Stomach smooth muscle (tissue), 2 donors: ENCODE measurements at regions not wholly inside any gene's neighbourhood (a gene's known extent, or its start where the extent isn't known, plus 50 kb on each side); places are given as distances from the start of the nearest gene placed in this dataset.

Experiments
- H3K27ac ChIP-seq: one replicate; pipeline ENCODE4 v1.7.0; 2013; ENCODE audit warnings: mild to moderate bottlenecking, low read length, inconsistent platforms
- H3K27me3 ChIP-seq, 2 donors: one replicate each; pipeline ENCODE4 v1.7.0; 2013; ENCODE audit warnings: low read length in 2 of 2; ENCODE audit not compliant: insufficient read depth in 2 of 2, control insufficient read depth in 1 of 2
- H3K36me3 ChIP-seq, 2 donors: one replicate each; pipeline ENCODE4 v1.7.0; 2013; ENCODE audit warnings: low read length in 2 of 2; ENCODE audit not compliant: control insufficient read depth in 2 of 2, insufficient read depth in 2 of 2
- H3K4me1 ChIP-seq: one replicate; pipeline ENCODE4 v1.7.0; 2013; ENCODE audit warnings: low read length; ENCODE audit not compliant: control insufficient read depth, insufficient read depth
- H3K4me3 ChIP-seq, 2 donors: one replicate each; pipeline ENCODE4 v1.7.0; 2013; ENCODE audit warnings: low read length in 2 of 2
- H3K9ac ChIP-seq, 2 donors: one replicate each; pipeline ENCODE4 v1.7.0; 2013; ENCODE audit warnings: low read length in 2 of 2, mild to moderate bottlenecking in 1 of 2
- H3K9me3 ChIP-seq, 2 donors: one replicate each; pipeline ENCODE4 v1.7.0; 2013; ENCODE audit warnings: low read length in 2 of 2; ENCODE audit not compliant: control insufficient read depth in 2 of 2
- donor health status: healthy.
- donor health status: Pancreatic carcinoma.

DNA sequence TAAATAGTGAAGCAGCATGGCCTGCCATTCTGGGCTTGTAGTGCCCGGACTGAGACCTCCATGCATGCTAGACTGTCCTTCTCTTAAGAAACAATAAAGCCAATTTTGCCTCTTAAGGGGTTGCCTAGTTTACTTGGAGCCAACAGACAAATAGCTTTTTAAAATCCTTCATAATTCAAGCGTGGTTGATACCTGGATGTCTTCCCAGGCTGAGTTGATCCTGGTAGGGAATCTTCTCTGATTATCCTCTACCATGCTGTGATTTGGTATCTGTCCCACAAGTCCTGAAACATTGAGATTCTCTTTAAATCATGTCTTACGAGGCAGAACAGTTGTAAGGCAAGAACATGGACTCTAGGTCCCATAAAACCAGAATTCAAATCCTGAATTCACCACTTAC is 359.6 kb upstream of the CCL2 start:
- Histone ChIP-seq H3K27ac (no peak overlapping the region), H3K36me3 (no peaks in the 10 kb centered on the region), H3K27me3 (peaks cover 2 to 5% of the 10 kb centered on the region in 2 donors), H3K4me3 (no peak overlapping the region), H3K4me1 (no peaks in the 10 kb centered on the region), H3K9me3 (no peaks in the 10 kb centered on the region), H3K9ac (no peak overlapping the region)

DNA sequence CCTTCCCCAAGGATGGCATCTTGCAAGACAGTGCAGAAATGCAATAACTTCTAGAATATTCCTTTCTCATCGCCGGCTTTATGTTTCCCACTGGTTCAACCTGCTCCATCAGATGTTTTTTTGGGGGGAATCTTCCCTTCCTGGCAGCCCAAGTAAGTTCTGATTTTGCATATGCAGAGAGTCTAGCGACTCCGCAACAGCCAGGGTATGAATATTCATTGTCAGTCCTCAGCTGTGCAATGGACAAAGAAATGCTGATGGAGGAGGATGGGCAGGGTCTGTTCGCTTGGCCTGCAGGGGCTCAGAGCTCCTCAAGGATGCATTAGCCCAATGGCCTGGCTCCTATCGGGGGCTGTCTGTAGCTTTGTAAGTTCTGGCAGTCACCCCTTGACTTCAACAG is 358.8 kb upstream of the CCL2 start:
- no peak overlapping the region for H3K4me3 ChIP-seq
- H3K9me3 ChIP-seq, result no peaks in the 10 kb centered on the region
- no peak overlapping the region for H3K9ac ChIP-seq
- H3K4me1 ChIP-seq, result no peaks in the 10 kb centered on the region
- H3K27me3 ChIP-seq, result peaks cover 2 to 5% of the 10 kb centered on the region in 2 donors
- no peak overlapping the region for H3K27ac ChIP-seq
- H3K36me3 ChIP-seq, result no peaks in the 10 kb centered on the region

DNA sequence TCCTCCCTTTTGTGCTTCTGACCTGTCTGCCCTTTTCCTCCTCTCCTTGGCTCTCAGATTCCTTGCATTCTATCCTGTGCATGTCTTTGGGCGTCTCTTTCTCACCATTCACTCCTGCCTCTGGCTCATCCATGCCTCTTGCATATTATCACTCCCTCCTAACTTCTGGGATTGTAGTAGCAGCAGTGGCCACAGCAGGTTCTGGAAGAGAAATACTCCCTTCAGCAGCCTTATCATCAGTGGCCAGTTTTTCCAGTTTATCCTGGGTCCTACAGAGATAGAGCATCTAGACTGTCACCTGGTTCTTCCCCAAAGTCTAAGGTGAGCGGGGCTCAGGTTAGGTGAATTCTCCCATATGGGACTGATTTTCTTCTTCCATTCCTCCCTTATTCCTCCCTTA is 354.0 kb upstream of the CCL2 start:
- Histone ChIP-seq H3K4me3 (no peak overlapping the region), H3K9me3 (no peaks in the 10 kb centered on the region), H3K4me1 (no peaks in the 10 kb centered on the region), H3K27ac (no peak overlapping the region), H3K27me3 (peaks cover 2 to 5% of the 10 kb centered on the region in 2 donors), H3K36me3 (no peaks in the 10 kb centered on the region), H3K9ac (no peak overlapping the region)

DNA sequence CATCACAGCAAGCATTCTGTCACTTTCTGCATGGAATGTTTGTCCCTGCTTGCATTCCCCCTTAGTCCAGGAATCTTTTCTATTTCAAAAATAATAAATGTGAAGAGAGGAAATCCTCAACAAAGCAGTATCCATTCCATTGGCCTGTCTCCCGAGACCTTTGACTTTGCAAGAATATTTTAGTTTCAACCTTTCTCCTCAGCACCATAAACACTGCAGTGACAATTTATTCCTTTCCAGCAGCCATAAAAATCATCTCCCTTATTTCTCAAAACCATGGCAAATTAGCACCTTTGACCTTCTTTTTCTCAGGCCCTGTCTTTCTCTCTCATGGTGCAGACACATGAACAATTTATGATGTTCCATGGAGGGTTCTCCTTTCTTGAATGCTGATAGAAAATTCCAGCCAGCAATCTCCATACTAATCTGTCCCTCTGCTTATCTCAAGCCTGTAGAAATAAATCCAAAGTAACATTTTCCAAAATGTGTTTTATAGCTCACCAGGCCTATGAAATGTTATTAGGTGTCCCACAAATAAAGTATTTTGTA is 352.1 kb upstream of the CCL2 start:
- no peak overlapping the region for H3K27ac ChIP-seq
- no peaks in the 10 kb centered on the region for H3K36me3 ChIP-seq

DNA sequence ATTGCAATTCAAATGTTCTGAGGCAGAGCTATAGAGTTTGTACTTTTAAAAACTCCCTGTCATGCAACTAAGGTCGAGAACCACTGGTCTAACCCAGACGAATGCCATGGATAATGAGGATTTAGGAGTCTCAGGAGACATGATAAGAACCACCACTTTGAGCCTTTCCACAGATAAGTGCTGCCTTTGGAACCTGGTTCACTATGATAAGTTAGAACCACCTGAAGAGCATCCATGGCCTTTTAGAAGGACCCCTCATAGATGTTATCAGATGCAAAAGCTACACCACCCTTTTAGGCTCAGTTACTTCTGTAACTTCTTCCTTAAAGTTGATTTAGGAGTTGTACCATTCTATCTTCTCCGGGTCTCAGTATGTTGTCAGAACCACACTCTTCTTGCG is 350.6 kb upstream of the CCL2 start:
- Histone ChIP-seq H3K4me1 (no peaks in the 10 kb centered on the region), H3K27ac (no peak overlapping the region), H3K9ac (no peak overlapping the region), H3K4me3 (no peak overlapping the region), H3K36me3 (no peaks in the 10 kb centered on the region), H3K27me3 (peaks cover 0 to 2% of the 10 kb centered on the region in 2 donors), H3K9me3 (no peaks in the 10 kb centered on the region)

More for the DNA sequence above, 352.1 kb upstream of the CCL2 start:
- Histone ChIP-seq H3K9me3 (no peaks in the 10 kb centered on the region), H3K4me1 (no peaks in the 10 kb centered on the region), H3K9ac (no peak overlapping the region), H3K4me3 (no peak overlapping the region), H3K27me3 (peaks cover 0 to 4% of the 10 kb centered on the region in 2 donors)

DNA sequence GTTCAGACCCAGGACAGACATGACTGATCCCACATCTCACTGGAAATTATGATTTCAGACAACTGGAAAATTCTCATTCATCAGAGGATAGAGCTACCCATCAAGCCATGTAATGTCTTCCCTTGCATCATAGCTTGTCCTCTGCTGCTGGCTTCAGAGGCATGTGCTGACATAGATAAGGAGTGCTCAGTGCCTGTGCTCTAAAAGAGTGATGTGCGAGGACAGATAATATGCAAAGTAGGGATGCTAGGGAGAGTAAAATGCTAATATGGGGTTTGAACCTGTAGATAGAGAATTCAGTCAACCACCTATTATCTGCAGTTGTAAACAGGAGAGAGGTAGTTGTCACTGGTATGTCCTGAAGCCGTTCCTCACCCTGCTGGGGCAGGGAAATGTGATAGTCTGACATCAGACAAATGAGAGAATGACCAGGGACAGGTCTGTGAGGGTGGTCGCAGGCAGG is 349.7 kb upstream of the CCL2 start:
- Histone ChIP-seq H3K27ac (no peak overlapping the region), H3K36me3 (no peaks in the 10 kb centered on the region), H3K4me1 (no peaks in the 10 kb centered on the region), H3K9ac (no peak overlapping the region), H3K4me3 (no peak overlapping the region), H3K27me3 (peaks cover 0 to 4% of the 10 kb centered on the region in 2 donors), H3K9me3 (no peaks in the 10 kb centered on the region)

DNA sequence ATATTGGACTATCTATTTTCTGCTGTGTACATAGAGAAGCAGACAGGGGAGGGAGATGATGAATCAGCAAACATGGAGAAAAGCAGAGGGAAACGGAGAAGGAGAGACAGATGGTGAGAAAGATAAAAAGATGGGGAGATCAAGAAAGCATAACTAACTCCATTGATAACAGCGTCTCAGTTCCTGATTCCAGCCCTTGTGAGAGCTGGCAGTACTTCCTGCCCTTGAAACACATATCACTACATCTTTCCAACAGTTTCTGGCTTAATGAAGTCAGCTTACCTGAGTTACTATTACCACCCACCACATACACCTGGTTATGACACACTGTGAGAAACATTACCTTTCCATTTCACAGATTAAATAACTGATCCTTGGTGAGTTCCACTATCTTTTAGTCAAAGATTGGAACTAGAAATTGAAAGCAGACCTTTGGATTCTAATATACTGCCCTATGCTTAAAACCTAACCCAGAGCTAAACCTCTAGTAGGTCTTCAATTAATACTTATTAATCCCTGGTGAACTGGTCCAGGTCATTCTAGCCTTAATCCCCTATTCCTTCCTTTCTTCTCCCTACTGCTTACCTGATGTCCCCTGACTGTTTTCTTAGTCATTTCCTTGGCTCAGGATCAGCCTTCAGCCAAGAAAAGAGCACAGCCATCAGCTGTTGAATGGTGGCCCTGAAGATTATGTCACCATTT is 346.6 kb upstream of the CCL2 start:
- H3K9me3 ChIP-seq, result no peaks in the 10 kb centered on the region
- H3K4me3 ChIP-seq, result no peak overlapping the region
- H3K27ac ChIP-seq, result no peak overlapping the region
- H3K27me3 ChIP-seq, result peaks cover 0 to 4% of the 10 kb centered on the region in 2 donors
- H3K9ac ChIP-seq, result no peak overlapping the region
- no peaks in the 10 kb centered on the region for H3K4me1 ChIP-seq
- H3K36me3 ChIP-seq, result no peaks in the 10 kb centered on the region

DNA sequence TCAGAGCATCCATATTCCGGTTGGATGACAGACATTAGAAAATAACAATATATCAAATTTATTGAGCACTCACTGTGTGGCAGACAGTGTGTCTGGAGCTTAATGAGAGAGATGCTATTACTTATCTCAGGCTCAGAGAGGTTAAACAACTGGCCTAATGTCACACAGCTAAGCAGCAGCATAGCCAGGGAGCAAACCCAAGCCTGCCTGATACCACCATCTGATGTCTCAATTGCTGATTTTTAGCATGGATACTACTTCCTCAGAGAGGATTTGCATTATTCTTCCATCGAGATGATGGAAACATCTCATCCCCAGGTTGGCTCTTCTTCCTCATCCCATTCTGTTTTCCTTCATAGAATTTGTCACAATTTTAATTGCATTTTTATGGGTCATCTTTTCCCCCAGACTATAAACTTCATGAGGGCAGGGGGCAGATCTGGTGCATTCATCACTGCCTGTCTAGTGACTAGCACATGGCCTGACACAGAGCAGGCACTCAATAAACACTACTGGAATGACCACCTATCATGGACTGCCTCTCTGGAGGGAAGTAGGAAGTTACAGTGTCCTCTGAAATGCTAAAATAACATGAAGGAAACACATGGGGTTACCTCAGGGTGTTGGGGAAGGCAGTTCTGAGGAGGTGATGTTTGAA is 344.8 kb upstream of the CCL2 start:
- peaks cover 0 to 4% of the 10 kb centered on the region in 2 donors for H3K27me3 ChIP-seq
- no peak overlapping the region for H3K9ac ChIP-seq
- no peaks in the 10 kb centered on the region for H3K4me1 ChIP-seq
- H3K4me3 ChIP-seq, result no peak overlapping the region
- H3K27ac ChIP-seq, result no peak overlapping the region
- H3K9me3 ChIP-seq, result no peaks in the 10 kb centered on the region
- H3K36me3 ChIP-seq, result no peaks in the 10 kb centered on the region

DNA sequence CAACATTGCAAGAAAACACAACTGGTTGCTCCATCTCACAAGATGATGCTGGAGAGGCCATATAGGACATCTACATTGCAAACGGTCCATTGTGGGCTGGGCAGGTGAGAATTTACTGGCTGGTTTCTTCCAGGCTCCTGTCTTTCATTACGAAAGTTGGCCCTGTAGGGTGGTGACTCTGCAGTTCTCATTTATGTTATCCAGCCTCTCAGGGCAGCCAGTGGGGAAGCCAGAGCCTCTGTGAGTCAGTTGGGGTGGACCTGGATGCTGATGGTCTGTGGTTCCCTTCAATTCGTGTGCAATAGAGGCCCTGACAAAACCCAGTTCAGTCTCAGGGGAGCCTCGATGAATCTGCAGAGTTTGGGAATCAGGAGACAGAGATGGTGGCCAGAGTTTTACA is 341.0 kb upstream of the CCL2 start:
- Histone ChIP-seq H3K4me1 (no peaks in the 10 kb centered on the region), H3K36me3 (no peaks in the 10 kb centered on the region), H3K27ac (no peak overlapping the region), H3K4me3 (no peak overlapping the region), H3K27me3 (peaks cover 0 to 2% of the 10 kb centered on the region in 2 donors), H3K9me3 (no peaks in the 10 kb centered on the region), H3K9ac (no peak overlapping the region)

DNA sequence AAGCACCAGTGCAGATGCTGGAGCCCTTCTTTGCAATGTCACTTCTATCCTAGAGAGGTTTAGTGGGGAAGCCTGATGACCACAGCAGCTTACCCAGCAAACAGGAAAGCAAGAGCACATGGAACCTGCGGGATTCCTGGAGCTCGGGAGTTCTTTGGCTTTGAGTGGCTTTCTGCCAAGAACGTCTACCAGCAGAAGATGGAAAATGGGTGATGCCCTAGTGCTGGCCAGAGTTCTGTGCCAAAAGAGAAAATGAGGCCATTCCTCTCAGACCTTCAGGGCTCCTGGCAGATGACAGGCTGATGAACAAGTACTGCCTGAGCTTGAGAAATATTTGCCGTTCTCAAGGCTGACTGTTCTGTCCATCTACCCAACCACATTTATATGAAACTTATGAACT is 332.1 kb upstream of the CCL2 start:
- Histone ChIP-seq H3K27ac (no peak overlapping the region), H3K4me3 (no peak overlapping the region), H3K9me3 (no peaks in the 10 kb centered on the region), H3K9ac (no peak overlapping the region), H3K27me3 (peaks cover 4 to 5% of the 10 kb centered on the region in 2 donors), H3K4me1 (no peaks in the 10 kb centered on the region), H3K36me3 (no peaks in the 10 kb centered on the region)

DNA sequence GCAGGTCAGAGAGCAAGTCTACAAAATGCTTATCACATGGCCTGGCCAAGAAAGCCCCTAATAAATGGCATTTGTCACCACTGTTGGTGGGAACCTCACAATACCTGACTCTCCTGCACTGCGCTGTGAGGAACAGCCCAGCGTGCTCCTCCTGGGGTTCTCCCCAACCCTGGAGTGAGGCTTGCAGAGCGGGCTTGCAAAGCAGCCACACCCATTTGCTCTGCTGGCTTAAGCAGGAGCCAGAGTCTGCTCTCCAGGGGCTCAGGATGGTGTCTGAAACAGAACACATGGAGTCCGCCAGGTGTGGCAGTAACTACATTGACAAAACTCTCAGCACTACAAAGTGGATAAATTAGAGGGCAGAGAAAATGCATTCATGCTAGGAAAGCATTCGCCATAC is 331.0 kb upstream of the CCL2 start:
- Histone ChIP-seq H3K9me3 (no peaks in the 10 kb centered on the region), H3K4me3 (no peak overlapping the region), H3K27me3 (peaks cover 4 to 6% of the 10 kb centered on the region in 2 donors), H3K36me3 (no peaks in the 10 kb centered on the region), H3K9ac (no peak overlapping the region), H3K27ac (no peak overlapping the region), H3K4me1 (no peaks in the 10 kb centered on the region)
